NCI-H128 (cell line): ENCODE measurements at regions not wholly inside any gene's neighbourhood (a gene's known extent, or its start where the extent isn't known, plus 50 kb on each side); places are given as distances from the start of the nearest gene placed in this dataset.
"Not testable (repeated sequence)": the region's sequence is repeated elsewhere in the genome, so short reads cannot be mapped to it uniquely, and the experiment has no call there.

Experiments used
- DNase-seq: peaks from one replicate; lab custom pipeline; 2025; ENCODE audit not compliant: unreplicated experiment; lab: John Stamatoyannopoulos, UW

DNA sequence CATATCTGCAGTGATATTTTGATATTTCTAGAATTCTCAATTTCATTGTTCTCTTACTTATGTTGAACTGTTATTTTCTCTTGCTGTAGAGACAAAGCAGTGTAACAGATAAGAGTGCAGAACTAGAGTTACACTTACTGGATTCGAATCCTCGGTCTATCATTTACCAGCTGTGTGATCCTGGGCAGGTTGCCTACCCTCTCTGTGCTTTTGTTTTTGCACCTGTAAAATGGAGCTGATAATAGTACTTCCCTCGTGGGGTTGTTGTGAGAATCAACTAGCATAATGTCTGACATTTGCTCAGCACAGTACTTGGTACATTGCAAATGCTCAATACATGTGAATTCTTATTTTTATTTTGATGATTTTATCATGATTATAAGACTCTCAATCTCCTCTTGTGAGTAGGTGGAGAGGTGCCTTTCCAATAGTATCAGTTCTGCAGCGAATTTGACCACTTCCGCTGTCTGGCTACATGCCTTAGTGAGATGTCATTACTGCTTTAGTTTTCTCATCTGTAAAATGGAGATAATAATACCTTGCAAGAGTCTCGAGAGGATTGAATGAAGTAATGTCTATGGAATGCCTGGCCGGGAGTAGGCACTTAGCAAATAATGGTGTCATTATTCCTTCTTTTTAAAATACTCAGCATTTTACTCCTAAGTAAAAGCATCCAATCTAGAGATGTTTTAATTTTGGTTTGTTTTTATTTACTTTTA is 312.2 kb upstream of the MAF start:
- DNase-seq = no peak

DNA sequence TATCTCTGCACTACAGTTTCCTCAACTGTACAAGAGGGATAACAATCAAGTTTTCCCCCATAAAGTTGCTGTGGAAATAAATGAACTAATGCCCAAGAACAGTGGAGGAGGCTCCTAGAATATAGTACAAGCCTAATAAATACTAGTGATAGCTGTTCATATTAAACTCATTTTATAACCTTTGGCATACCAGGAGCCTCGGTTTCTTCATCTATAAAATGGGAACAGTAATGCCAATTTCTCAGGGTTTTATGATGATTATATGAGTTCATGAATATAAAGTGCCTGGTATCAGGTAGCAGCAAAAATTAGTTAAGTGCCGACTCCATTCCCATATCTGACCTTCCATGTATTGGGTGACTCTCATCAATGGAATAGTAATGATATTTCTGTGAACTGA is 311.1 kb upstream of the MAF start:
- DNase-seq = no peak

DNA sequence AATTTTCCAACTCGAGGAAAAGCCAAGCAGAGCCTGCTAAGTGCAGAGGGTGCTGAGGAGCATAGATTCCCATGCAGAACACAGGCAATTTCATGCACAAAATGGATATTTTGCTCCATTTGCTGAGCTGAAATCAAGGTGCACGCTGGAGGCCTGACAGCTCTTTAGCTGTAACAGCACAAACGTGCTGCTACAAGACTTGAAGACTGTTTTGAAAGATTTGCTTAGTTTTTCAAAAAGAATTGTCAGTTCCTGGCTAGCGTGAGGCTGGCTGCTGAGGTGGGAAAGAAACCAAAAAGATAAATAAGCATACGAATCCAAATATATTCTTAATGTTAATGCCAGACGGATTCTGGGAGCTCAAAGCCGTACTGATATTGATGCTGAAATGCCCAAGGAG is 309.0 kb upstream of the MAF start:
- no peak for DNase-seq

DNA sequence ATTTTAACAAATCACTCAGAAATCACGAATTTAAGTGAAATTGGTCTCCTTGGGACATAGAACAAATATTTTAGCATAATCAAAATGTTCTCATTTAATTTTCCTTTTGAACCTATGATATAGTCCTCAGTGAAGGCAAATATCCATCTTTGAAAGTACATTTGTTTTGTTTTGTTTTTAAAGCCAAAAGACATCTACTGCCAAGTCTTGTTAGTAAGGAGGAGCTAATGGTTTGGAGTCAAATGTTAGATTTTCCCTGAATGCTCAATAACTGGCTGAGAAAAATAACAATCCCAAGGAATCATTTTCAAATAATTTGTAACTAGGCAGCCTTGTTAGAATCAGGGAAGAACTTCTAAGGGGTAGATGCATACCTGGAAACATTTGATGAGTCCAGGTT is 302.9 kb upstream of the MAF start:
- no peak for DNase-seq

DNA sequence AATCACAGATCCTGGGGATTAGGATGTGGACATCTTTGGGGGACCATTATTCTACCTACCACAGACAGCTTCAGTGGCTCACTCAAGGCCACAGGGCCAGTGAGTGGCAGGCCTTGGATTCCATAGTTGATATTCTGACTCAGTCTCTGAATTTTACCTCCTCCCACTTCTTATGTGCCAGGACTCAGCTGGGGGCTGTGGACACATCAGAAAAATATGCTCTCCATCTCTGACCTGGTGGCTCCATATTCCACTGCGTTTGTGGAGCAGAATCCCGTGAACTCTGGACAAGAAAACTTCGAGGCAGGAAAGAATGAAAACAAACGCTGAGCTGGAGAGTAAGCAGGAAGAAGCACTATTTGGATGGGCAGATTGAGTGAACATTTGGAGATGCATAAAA is 301.8 kb upstream of the MAF start:
- DNase-seq = no peak

DNA sequence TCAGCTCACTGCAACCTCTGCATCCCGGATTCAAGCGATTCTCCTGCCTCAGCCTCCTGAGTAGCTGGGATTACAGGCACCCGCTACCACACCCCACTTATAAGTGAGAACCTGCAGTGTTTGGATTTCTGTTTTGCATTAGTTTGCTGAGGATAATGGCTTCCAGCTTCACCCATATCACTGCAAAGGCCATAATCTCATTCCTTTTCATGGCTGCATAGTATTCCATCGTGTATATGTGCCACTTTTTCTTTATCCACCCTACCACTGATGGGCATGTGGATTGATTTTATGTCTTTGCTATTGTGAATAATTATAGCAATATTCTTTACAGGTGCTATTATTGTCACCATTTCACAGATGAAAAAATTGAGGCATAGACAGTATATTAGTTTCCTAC is 301.0 kb upstream of the MAF start:
- no peak for DNase-seq

DNA sequence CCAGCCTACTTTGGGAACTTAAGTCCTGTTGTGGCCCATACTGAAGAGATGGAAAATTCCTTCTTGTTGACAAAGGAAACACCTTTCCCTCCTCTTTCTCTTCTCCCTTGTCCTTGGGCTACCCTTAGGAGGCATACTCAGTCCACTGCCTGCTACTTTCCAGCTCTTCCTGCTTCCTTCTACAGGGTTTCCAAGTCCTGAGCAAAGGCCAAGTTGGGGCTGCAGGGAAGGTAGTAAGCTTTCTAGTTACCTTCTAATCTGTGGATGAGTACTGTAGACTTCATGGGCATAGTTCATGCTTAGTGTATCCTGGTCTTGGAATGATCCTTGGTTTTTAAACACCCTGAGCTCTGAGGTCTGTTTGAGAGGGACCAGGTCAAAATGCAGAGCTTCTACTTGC is 299.2 kb upstream of the MAF start:
- no peak for DNase-seq

DNA sequence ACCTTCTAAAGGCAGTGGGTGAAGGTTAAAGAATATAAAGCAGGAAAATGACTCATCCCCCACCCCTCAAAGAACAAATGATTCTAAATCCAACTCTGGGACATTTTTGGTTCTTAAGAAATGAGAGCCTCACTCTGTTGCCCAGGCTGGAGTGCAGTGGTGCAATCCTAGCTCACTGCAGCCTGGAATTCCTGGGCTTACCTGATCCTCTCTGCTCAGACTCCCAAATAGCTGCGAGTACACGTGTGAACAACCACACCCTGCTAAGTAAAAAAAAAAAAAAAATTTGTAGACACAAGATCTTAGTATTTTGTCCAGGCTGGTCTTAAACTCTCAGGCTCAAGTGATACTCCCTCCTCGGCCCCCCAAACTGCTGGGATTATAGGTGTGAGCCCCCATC is 298.8 kb upstream of the MAF start:
- no peak for DNase-seq

DNA sequence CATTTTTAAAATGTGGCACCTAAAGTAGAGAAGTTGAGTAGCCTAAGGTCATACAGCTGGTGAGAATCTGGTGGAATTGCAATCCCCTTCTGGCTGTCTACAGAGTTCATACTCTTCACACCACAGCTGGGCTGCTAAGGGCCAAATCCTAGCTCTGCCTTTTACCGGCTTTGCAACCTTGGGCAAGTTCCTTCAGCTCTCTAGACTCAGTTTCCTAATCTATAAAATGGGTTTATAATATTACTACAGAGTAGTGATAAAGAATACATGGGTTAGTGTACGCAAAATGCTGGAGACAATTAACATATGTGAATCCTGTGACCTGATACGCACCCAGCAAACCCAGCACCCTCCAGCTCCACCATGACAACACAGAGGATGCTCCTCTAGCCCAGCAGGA is 298.2 kb upstream of the MAF start:
- DNase-seq = no peak

DNA sequence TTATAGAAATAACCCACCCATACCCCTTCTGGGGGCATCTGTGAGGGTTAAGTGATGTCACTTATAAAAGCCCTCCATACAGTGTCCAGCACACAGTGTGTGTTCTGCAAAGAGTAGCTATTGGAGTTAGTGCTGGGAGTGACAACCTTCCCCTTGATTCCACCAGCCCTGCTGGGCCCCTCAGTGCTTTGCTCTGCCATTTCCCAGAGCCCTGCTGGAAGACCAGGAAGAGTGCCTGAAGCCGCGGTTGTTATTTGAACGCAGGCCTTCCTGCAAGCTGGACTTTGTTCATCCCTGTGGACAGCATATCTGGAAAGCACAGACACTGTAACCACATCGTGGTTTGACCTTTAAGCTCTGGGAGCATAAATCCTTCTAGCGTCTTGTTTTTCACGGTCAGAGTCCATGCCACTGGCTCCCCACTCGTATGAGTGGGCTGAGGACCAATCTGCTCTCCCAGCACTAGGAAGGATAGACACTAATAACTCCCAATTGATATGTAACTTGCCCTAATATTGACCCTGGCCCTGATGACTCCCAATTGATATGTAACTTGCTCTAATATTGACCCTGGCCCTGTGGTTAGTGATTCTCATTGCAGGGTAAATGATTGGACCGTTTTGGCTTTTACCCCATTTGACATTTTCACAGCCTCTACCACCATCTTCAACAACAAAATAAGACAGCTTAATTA is 297.1 kb upstream of the MAF start:
- no peak for DNase-seq

DNA sequence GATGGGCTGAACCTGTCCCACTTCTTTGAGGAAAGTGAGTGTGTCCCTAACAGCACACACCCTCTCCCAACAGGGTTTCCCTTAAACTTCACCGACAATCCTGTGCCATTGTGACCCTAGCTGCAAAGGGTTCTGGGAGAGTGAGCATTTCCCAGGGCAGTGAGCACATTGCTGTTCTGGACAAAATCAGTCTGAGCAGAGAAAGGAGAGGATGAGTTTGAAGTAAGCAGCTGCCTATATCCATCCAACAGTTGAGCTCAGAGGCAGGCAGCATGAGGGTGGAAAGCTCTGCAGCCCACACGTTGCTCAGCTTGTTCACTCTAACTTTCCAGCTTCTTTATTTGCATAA is 296.5 kb upstream of the MAF start:
- DNase-seq = no peak

DNA sequence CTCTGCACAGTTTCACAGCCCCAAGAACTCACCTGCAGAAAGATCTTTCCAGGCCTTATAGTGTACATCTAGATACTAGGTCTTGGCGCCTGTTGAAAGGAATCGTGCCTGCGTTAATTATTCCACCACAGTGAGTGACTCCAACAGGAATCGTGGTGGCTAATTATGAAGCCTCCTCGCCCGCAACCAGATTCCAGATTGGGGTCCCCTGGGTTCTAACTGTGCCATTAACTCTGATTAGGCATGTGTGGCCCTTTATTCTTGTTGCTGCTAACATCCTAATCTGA is 295.3 kb upstream of the MAF start:
- no peak for DNase-seq

DNA sequence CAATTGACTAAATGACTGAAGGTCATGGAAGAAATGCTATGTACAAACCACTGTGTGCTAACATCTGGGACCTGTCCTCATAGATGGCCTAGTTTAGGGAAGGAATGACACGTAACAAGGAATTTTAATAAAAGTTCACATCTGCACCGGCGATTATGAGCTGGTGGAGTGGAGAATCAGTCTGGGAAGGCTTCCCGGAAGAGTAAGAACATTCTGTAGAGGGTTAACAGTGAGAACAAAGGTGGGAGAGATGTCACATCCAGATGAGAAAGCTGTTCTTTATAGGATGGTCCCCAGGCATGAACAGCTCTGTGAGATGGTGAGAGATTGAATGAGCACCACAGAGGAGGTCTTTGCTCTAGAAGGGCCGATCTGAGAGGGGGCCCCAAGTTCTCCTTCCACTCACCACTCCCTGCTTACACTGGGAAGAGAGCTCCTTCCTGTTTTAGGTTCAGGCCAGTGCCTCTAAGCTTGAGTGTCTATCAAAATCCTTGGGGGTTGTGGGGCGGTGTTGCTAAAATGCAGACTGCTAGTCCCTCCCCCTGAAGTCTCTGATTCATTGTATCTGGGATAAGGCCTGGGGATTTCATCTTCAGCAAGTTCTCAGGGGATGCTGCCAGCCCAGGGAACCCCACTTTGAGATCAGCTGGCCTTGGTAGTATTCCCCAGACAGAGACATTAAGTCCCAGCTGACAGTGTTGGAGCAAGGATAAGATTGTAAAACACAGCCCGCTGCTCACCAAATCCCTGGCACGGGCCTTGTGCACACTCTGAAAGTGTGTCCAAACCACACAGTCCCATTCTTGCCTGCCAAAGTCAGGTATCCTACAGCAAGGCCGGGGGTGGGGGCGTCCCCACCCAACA is 294.7 kb upstream of the MAF start:
- DNase-seq = no peak

DNA sequence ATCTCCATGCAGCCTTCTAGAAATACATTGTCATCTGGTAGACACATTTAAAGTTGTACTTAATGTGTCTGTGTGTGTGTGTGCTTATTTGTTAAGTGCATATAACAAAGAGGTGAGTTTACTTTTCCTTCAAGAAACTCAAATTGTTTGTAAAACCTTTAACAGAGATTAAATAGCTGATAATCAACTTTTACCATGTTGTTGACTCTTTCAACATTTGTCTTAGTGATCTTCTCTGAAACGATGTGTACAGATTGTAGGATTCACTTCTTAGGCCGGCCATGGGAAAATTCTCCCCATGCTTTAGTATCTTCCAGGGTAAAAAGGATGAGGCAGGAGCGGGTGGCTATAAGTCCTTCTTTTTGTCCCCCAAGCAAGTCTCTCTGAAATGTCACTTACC is 292.9 kb upstream of the MAF start:
- DNase-seq = no peak

DNA sequence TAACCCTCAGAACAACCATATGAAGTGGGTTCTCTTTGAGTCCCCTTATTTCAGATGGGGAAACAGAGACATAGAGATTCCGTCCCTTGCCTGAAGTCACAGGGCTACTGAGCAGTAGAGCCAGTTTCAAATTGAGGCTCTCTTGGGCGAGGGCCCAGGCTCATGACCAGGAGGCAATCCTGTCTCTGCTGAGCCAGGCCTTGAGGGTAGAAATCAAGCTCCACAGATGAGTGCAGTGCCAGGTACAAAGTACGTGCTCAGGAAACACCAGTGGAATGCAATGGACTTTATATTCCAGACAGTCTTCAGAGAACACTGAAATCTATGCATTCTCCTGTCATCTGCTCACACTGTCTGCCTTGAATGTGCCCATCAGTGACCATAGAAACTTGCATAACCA is 291.7 kb upstream of the MAF start:
- DNase-seq = no peak

DNA sequence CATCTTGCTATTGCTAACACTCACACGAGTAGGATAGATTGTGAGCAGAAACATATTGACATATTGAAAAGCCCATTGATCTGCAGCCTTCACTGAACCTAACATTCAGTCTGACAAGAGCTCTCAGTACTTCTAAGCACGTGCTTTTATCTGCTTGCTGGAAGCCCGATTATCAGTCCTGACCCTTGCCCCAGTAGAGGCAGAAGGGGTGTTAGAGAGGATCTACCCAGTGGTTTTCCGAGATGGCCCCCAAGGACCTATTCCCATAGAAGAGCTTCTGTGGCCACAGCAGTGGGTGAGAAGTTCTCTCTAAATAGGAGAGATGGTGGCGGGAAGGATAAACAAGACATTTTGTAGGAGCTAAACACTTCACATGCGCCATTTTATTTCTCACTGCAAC is 290.9 kb upstream of the MAF start:
- DNase-seq = no peak

DNA sequence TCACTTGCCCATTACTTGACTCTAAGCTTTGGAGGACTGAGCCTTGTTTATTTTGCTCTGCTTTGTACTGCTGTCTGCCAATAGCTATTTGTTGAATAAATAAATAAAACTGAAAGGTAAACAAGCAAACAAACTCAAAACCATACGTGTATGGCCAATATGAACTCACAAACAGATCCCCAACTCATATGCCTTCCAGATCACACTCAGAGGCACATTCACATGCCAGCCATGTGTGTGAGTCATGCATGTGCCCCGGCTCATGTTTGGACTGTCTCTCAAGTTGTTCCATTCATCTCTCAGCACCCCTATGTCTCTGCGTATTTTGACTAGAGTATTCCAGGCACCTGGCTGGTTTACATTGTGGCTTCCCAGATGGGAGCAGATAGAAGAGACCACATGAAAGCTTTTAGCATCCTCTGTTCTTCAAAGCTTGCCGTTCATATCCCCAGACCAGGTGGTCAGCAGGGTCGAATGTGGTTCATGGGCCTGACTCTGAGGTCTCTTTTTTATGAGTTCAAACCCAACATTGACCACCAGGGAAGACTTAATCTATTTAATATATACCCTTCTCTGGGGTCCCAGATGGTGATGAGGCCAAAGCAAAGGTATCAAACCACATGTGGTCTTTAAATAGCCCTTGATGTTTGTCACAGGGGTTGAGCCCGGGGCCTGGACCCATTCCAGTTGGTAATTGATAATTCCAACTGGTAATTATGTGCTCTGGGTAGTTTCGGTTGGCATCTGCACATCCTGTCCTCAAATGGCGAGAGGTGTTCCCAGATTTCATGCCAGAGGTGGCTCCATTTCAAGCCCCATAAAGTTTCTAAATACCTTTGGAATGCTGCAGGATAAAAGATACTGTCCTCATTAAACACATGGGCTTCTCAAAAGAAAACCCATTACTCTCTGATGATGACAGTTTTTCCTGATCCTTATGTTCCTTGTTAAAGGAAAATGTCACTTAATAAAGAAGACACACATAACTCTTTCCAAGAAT is 287.3 kb upstream of the MAF start:
- no peak for DNase-seq

DNA sequence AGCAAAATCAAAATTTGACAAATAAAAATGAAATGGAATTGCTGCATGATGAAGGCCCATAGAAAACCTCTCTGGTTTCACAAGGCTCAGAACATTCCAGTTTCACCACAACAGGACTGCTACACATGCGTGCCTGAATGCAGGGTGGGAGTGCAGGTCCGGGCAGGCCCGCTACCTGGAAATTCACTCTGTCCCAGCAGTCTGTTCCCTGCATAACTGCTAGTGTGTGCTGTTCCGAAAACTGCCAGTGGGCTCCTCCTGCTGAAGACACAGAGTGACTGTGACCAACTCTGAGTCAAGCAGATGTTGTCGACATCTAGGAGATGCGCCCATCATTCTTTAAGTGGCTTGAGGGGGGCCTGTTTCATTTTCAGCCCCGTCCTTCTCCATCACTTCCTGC is 284.8 kb upstream of the MAF start:
- no peak for DNase-seq

DNA sequence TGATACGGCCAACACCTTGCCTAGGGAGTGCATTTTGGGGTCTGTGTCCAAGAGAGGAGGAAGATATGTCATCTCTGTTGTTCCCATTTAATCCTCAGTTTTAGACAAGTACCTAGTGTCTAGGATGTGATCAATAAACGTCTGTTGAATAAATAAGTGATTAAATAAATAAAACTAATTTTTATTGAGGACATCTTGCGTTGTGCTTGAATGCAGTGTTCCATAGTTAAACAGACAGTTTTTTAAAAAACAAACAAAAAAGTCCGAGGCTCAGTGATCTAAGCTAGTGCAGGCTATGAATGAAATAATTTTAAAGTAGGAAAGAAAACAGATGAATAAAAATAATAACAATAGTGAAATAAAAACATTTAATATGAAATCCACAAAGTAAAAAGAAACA is 283.0 kb upstream of the MAF start:
- no peak for DNase-seq

DNA sequence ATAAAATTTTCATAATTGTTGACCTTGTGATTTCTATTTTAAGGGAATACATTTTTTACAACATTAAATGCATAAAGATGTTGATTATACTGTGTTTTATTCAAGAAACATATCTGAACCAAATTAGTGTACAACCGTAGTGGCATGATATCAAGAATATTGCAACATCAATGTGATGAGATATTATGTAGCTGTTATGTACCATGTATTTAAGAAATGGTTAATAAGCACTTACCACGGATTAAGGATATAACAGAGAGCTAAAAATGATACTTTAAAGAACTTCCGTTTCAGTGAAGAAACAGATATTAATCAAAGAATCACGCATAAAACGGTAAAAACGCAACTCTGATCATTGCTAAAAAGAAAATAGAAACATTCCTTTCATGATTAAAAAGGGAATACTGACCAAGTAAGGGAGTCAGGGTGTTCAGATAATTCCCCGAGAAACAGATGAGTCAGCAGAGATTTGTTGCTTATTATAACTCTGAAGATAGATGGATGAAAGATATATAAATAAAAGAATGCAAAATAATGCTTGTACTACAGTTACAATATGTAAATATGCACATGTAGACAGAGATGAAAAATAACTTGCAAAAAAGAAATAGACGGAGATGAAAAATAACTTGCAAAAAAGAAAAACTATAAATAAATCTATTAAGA is 281.9 kb upstream of the MAF start:
- DNase-seq = no peak

DNA sequence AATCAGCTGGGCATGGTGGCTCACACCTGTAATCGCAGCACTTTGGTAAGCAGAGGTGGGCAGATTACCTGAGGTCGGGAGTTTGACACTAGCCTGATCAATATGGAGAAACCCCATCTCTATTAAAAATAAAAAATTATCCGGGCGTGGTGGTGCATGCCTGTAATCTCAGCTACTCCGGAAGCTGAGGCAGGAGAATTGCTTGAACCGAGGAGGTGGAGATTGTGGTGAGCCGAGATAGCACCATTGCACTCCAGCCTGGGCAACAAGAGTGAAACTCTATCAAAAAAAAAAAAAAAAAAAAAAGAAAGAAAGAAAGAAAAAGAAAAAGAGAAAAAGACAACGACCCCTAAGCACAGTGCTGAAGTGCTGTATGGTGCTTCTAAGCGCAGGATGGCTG is 280.6 kb upstream of the MAF start:
- DNase-seq = not testable (repeated sequence)
